ENCODE measurements at regions not wholly inside any gene's neighbourhood (a gene's known extent, or its start where the extent isn't known, plus 50 kb on each side); places are given as distances from the start of the nearest gene placed in this dataset.
"Not testable (repeated sequence)": the region's sequence is repeated elsewhere in the genome, so short reads cannot be mapped to it uniquely, and the experiment has no call there.

GRCh38 chr15:84094720-84095119 lies 140.9 kb upstream of the GOLGA6L4 start:
- H3K4me3 ChIP-seq; H3K27me3 ChIP-seq; H3K9me3 ChIP-seq; H3K27ac ChIP-seq; H3K36me3 ChIP-seq; H3K4me1 ChIP-seq; intact Hi-C loops (cut with DNase I; ENCODE audit: low total_unique reads); DNase-seq: not testable (repeated sequence)

- DNase-seq; H3K36me3 ChIP-seq; H3K27ac ChIP-seq; H3K27me3 ChIP-seq; H3K4me3 ChIP-seq; H3K9me3 ChIP-seq; H3K4me1 ChIP-seq; intact Hi-C loops (cut with DNase I; ENCODE audit: low total_unique reads): not testable (repeated sequence)
Measured at GRCh38 chr15:84097053-84097452, 138.5 kb upstream of the GOLGA6L4 start.

GRCh38 chr15:84098604-84099003 lies 137.0 kb upstream of the GOLGA6L4 start:
- TF ChIP-seq POLR2A (IDR thresholded peaks at IDR 0.05): no peak
- no peak for TF ChIP-seq CTCF (IDR thresholded peaks at IDR 0.05)
- Histone ChIP-seq H3K4me3 (no peak overlapping the region), H3K9me3 (no peaks in the 10 kb centered on the region), H3K27ac (no peak overlapping the region), H3K4me1 (no peaks in the 10 kb centered on the region), H3K27me3 (no peaks in the 10 kb centered on the region), H3K36me3 (no peaks in the 10 kb centered on the region)
- intact Hi-C loops (cut with DNase I; ENCODE audit: low total_unique reads): no loop called here
- DNase-seq: no peak

GRCh38 chr15:84099181-84099580 lies 136.4 kb upstream of the GOLGA6L4 start:
- H3K36me3 ChIP-seq: no peaks in the 10 kb centered on the region
- no peak overlapping the region for H3K4me3 ChIP-seq
- no peak overlapping the region for H3K27ac ChIP-seq
- H3K27me3 ChIP-seq: no peaks in the 10 kb centered on the region
- intact Hi-C loops (cut with DNase I; ENCODE audit: low total_unique reads): no loop called here
- H3K9me3 ChIP-seq: no peaks in the 10 kb centered on the region
- H3K4me1 ChIP-seq: no peaks in the 10 kb centered on the region
- no peak for DNase-seq
- TF ChIP-seq POLR2A (IDR thresholded peaks at IDR 0.05) (no peak), CTCF (IDR thresholded peaks at IDR 0.05) (no peak)

GRCh38 chr15:84103345-84103744 lies 132.2 kb upstream of the GOLGA6L4 start:
- Histone ChIP-seq H3K27ac (no peak overlapping the region), H3K9me3 (no peaks in the 10 kb centered on the region), H3K27me3 (no peaks in the 10 kb centered on the region), H3K4me3 (no peak overlapping the region), H3K4me1 (no peaks in the 10 kb centered on the region), H3K36me3 (no peaks in the 10 kb centered on the region)
- intact Hi-C loops (cut with DNase I; ENCODE audit: low total_unique reads): no loop called here
- TF ChIP-seq CTCF (IDR thresholded peaks at IDR 0.05): no peak
- no peak for TF ChIP-seq POLR2A (IDR thresholded peaks at IDR 0.05)
- no peak for DNase-seq

GRCh38 chr15:84104853-84105252 lies 130.7 kb upstream of the GOLGA6L4 start:
- TF ChIP-seq POLR2A (IDR thresholded peaks at IDR 0.05): no peak
- no peak for TF ChIP-seq CTCF (IDR thresholded peaks at IDR 0.05)
- DNase-seq: no peak
- Histone ChIP-seq H3K9me3 (no peaks in the 10 kb centered on the region), H3K27ac (no peak overlapping the region), H3K4me3 (no peak overlapping the region), H3K4me1 (no peaks in the 10 kb centered on the region), H3K27me3 (no peaks in the 10 kb centered on the region), H3K36me3 (no peaks in the 10 kb centered on the region)
- intact Hi-C loops (cut with DNase I; ENCODE audit: low total_unique reads): no loop called here

All from uterus (tissue), 3 donors.